ENCODE measurements at regions not wholly inside any gene's neighbourhood (a gene's known extent, or its start where the extent isn't known, plus 50 kb on each side); places are given as distances from the start of the nearest gene placed in this dataset.

DNA sequence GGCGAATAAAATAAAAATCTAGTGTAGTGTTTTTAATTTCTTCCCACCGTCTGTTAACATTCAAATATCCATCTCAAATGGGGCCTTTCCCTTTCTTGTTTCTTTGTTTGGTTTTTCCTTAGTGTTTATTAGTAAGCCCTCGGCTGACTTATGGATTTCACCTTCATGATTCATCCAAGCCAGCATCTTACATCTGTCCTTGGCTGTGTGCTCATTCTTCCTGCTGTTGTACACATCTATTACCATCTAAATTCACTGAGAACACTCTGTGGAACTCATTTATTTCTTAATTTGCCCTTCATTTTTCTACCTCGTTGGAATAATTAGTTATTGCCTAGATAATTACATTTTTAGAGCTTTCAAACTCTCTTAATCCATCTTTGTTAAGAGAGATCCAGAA, 84.9 kb downstream of the SPCS3 start:
- Mint-ChIP-seq H3K4me1 (ENCODE audit: unreplicated experiment) (peaks cover 15% of the 10 kb centered on the region), H3K36me3 (ENCODE audit: unreplicated experiment) (no peaks in the 10 kb centered on the region), H3K27ac (ENCODE audit: unreplicated experiment) (no peak overlapping the region), H3K9me3 (ENCODE audit: unreplicated experiment) (peaks cover 11% of the 10 kb centered on the region), H3K27me3 (ENCODE audit: unreplicated experiment) (no peaks in the 10 kb centered on the region), H3K4me3 (ENCODE audit: unreplicated experiment) (no peak overlapping the region)
- no peak for DNase-seq (ENCODE audit: extremely low spot score, unreplicated experiment)
- TF ChIP-seq, protein P1, sequence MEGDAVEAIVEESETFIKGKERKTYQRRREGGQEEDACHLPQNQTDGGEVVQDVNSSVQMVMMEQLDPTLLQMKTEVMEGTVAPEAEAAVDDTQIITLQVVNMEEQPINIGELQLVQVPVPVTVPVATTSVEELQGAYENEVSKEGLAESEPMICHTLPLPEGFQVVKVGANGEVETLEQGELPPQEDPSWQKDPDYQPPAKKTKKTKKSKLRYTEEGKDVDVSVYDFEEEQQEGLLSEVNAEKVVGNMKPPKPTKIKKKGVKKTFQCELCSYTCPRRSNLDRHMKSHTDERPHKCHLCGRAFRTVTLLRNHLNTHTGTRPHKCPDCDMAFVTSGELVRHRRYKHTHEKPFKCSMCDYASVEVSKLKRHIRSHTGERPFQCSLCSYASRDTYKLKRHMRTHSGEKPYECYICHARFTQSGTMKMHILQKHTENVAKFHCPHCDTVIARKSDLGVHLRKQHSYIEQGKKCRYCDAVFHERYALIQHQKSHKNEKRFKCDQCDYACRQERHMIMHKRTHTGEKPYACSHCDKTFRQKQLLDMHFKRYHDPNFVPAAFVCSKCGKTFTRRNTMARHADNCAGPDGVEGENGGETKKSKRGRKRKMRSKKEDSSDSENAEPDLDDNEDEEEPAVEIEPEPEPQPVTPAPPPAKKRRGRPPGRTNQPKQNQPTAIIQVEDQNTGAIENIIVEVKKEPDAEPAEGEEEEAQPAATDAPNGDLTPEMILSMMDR (IDR thresholded peaks at IDR 0.05), result no peak

DNA sequence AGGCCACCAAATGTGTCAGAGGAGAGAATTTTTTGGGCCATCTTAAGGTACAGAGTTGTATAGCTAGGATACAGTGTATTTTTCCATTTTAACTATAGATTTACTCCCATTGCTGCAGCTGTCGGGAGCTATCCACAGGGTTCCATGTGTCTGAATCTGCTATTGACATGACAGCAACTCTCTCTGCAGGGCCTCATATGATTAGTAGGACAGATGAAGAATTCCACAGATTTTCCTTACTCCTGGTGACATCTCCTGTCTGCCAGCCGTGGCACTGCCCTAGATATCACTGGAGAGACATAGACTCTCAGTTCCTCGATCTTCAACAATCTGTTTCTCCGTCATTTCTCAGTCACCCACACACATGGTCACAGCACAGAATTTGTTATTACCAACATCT, 86.5 kb downstream of the SPCS3 start:
- Mint-ChIP-seq H3K9me3 (ENCODE audit: unreplicated experiment) (peaks cover 19% of the 10 kb centered on the region), H3K27me3 (ENCODE audit: unreplicated experiment) (no peaks in the 10 kb centered on the region), H3K4me1 (ENCODE audit: unreplicated experiment) (peaks cover 8% of the 10 kb centered on the region), H3K27ac (ENCODE audit: unreplicated experiment) (no peak overlapping the region), H3K36me3 (ENCODE audit: unreplicated experiment) (peaks cover 6% of the 10 kb centered on the region), H3K4me3 (ENCODE audit: unreplicated experiment) (no peak overlapping the region)
- TF ChIP-seq, protein P1 (IDR thresholded peaks at IDR 0.05), result no peak
- no peak for DNase-seq (ENCODE audit: extremely low spot score, unreplicated experiment)

DNA sequence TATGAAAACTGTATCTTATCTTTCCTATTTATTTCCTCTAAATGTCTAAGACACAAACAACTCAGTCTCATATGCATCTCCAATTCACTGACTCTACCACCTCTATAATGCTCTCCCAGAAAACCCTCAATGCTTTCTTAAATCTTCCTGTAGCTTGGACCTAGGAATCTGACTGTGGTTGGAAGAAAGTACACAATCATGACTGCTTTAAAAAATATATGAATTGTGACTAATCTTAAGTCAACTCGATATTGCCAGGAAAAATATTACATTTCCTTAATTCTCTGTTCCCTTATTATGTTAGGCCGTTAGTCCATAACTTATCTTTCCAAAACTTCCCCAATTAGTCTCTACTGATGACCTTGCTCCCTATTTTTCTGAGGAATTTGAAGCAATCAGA, 87.0 kb downstream of the SPCS3 start:
- Mint-ChIP-seq H3K36me3 (ENCODE audit: unreplicated experiment) (peaks cover 6% of the 10 kb centered on the region), H3K27ac (ENCODE audit: unreplicated experiment) (no peak overlapping the region), H3K27me3 (ENCODE audit: unreplicated experiment) (no peaks in the 10 kb centered on the region), H3K4me3 (ENCODE audit: unreplicated experiment) (no peak overlapping the region), H3K9me3 (ENCODE audit: unreplicated experiment) (peaks cover 19% of the 10 kb centered on the region), H3K4me1 (ENCODE audit: unreplicated experiment) (peaks cover 8% of the 10 kb centered on the region)
- TF ChIP-seq, protein P1 (IDR thresholded peaks at IDR 0.05), result no peak
- DNase-seq (ENCODE audit: extremely low spot score, unreplicated experiment), result no peak

DNA sequence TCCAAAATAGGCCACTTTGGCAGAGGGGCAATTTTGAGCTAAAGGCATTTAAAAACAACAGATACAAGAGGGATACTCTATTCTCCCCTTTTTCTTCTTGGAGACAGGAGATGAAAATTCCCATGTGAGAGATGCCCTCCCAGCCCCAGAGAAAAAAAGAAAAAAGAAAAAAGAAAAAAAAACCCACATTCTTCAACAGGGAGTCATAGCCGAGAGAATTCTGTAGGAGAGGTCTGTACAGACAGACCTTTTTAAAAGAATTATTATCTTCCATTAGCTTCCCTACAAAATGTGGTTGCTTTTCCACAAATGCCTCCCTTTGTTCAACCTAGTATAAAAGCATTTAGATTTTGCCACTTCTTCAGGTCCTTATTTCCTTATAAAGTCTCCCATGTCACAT, 89.9 kb downstream of the SPCS3 start:
- H3K27me3 Mint-ChIP-seq (ENCODE audit: unreplicated experiment), result no peaks in the 10 kb centered on the region
- TF ChIP-seq, protein P1 (IDR thresholded peaks at IDR 0.05), result no peak
- no peak overlapping the region for H3K27ac Mint-ChIP-seq (ENCODE audit: unreplicated experiment)
- no peak for DNase-seq (ENCODE audit: extremely low spot score, unreplicated experiment)
- peaks cover 6% of the 10 kb centered on the region for H3K36me3 Mint-ChIP-seq (ENCODE audit: unreplicated experiment)
- H3K4me3 Mint-ChIP-seq (ENCODE audit: unreplicated experiment), result no peak overlapping the region
- peaks cover 16% of the 10 kb centered on the region for H3K9me3 Mint-ChIP-seq (ENCODE audit: unreplicated experiment)
- H3K4me1 Mint-ChIP-seq (ENCODE audit: unreplicated experiment), result peaks cover 4% of the 10 kb centered on the region

DNA sequence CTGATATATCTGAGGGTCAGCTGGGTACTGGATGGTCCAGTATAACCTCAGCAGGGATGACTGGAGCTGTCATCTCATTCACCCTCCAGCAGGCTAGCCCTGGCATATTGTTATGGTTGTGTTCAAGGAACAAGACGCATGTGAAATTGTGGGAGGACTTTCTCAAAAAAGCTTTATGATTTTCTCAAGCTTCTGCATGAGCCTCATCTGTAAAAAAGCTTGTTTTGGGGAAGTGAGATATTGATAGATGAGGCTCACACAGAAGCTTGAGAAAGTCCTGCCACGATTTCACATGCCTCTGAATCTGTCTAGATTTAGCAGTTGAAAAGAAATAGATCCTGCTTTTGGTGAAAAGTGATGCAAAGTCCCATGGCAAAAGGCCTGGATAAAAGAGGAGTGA, 93.4 kb downstream of the SPCS3 start:
- TF ChIP-seq, protein P1 (IDR thresholded peaks at IDR 0.05), result no peak
- no peak overlapping the region for H3K4me3 Mint-ChIP-seq (ENCODE audit: unreplicated experiment)
- DNase-seq (ENCODE audit: extremely low spot score, unreplicated experiment), result no peak
- H3K9me3 Mint-ChIP-seq (ENCODE audit: unreplicated experiment), result peaks cover 20% of the 10 kb centered on the region
- H3K27me3 Mint-ChIP-seq (ENCODE audit: unreplicated experiment), result peaks cover 4% of the 10 kb centered on the region
- no peaks in the 10 kb centered on the region for H3K4me1 Mint-ChIP-seq (ENCODE audit: unreplicated experiment)
- H3K27ac Mint-ChIP-seq (ENCODE audit: unreplicated experiment), result no peak overlapping the region
- H3K36me3 Mint-ChIP-seq (ENCODE audit: unreplicated experiment), result peaks cover 6% of the 10 kb centered on the region

Data from osteocyte (in vitro differentiated cells).